ENCODE measurements at regions not wholly inside any gene's neighbourhood (a gene's known extent, or its start where the extent isn't known, plus 50 kb on each side); places are given as distances from the start of the nearest gene placed in this dataset.

DNA sequence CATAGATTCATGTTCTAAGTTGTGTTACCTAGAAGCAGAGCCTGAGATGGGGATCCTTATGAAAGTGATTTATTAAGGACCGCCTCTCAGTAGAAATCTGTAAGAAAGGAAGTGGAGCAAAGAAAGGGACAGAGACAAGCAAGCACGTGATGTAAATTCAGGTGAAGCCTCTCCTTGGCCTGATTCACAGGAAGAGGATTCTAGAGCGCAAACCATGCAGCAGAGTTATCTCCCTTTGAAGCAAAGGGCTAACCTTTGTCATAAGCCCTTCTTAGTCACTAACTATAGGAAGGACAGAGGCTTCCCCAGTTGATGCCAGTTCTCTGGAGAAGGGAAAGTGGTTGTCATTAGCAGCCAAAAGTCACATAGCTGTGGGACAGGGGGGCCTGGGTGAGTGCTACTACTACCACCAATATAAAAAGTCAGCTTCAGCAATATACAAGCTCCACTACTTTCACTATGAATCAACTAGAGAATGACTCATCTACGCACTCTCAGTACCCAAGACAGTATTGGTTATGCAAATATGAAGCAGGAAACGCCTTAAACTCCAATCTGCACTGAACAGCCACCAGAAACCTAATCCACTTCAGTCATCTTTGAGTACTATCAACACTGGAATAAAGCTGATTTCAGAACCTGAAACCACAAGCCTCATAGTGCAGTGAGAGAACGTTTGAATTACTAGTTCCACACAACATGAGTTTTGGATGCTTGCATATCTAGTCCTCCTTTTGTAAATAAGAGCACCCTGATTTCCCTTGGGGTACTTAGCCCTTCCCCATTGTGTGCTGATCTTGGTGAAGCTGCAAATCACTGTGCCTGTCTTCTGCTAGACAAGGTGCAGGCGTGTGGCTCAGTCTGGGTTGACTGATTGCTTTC is 162.7 kb downstream of the ZNF608 start:
- no peak for TF ChIP-seq CTCF (IDR thresholded peaks at IDR 0.05)
- no peak for TF ChIP-seq ZFX (IDR thresholded peaks at IDR 0.05; ENCODE audit: borderline replicate concordance)

All from 22Rv1 (cell line).